ENCODE measurements at regions not wholly inside any gene's neighbourhood (a gene's known extent, or its start where the extent isn't known, plus 50 kb on each side); places are given as distances from the start of the nearest gene placed in this dataset.

GRCh38 chr9:8115570-8115969 lies 316.0 kb upstream of the DMAC1 start:
- no peaks in the 10 kb centered on the region for H3K9me3 ChIP-seq
- WGBS, 2 donors = 0 to 50% methylated on average over 1 of the region's 1 CpG
- H3K4me3 ChIP-seq = no peak overlapping the region
- DNase-seq = no peak
- no peak overlapping the region for H3K27ac ChIP-seq
- H3K27me3 ChIP-seq = no peaks in the 10 kb centered on the region
- H3K4me1 ChIP-seq = no peaks in the 10 kb centered on the region
- intact Hi-C loops (cut with DNase I) = no loop called here
- no peaks in the 10 kb centered on the region for H3K36me3 ChIP-seq
- TF ChIP-seq POLR2A (IDR thresholded peaks at IDR 0.05) (no peak), CTCF (IDR thresholded peaks at IDR 0.05) (no peak)

GRCh38 chr9:8114826-8115225 lies 315.2 kb upstream of the DMAC1 start:
- Histone ChIP-seq H3K27ac (no peak overlapping the region), H3K27me3 (no peaks in the 10 kb centered on the region), H3K9me3 (no peaks in the 10 kb centered on the region), H3K4me1 (no peaks in the 10 kb centered on the region), H3K36me3 (no peaks in the 10 kb centered on the region), H3K4me3 (no peak overlapping the region)
- intact Hi-C loops (cut with DNase I) = no loop called here
- no peak for DNase-seq
- no peak for TF ChIP-seq CTCF (IDR thresholded peaks at IDR 0.05)
- TF ChIP-seq POLR2A (IDR thresholded peaks at IDR 0.05) = no peak
- WGBS, 2 donors = no CpG with 5 or more reads among the region's 1 CpG

- intact Hi-C loops (cut with DNase I) = no loop called here
- no peak for DNase-seq
Measured at GRCh38 chr9:8106362-8106761, 306.8 kb upstream of the DMAC1 start.

GRCh38 chr9:8101607-8102006 lies 302.0 kb upstream of the DMAC1 start:
- H3K4me1 ChIP-seq = no peaks in the 10 kb centered on the region
- H3K27me3 ChIP-seq = no peaks in the 10 kb centered on the region
- H3K4me3 ChIP-seq = no peak overlapping the region
- H3K27ac ChIP-seq = no peak overlapping the region
- H3K36me3 ChIP-seq = no peaks in the 10 kb centered on the region
- no peak for DNase-seq
- H3K9me3 ChIP-seq = no peaks in the 10 kb centered on the region
- intact Hi-C loops (cut with DNase I) = no loop called here
- no peak for TF ChIP-seq CTCF (IDR thresholded peaks at IDR 0.05)
- TF ChIP-seq POLR2A (IDR thresholded peaks at IDR 0.05) = no peak
- WGBS, 2 donors = 52 to 58% methylated on average over 2 of the region's 2 CpGs

More at GRCh38 chr9:8106362-8106761, 306.8 kb upstream of the DMAC1 start:
- no peak overlapping the region for H3K4me3 ChIP-seq
- H3K27me3 ChIP-seq = no peaks in the 10 kb centered on the region
- 62 to 85% methylated on average over 1 of the region's 1 CpG for WGBS, 2 donors
- H3K36me3 ChIP-seq = no peaks in the 10 kb centered on the region
- TF ChIP-seq CTCF (IDR thresholded peaks at IDR 0.05) (no peak), POLR2A (IDR thresholded peaks at IDR 0.05) (no peak)
- H3K4me1 ChIP-seq = no peaks in the 10 kb centered on the region
- no peak overlapping the region for H3K27ac ChIP-seq
- H3K9me3 ChIP-seq = no peaks in the 10 kb centered on the region

GRCh38 chr9:8096091-8096490 lies 296.5 kb upstream of the DMAC1 start:
- intact Hi-C loops (cut with DNase I) = no loop called here
- H3K4me1 ChIP-seq = no peaks in the 10 kb centered on the region
- no peak overlapping the region for H3K27ac ChIP-seq
- no peaks in the 10 kb centered on the region for H3K9me3 ChIP-seq
- H3K36me3 ChIP-seq = no peaks in the 10 kb centered on the region
- no peaks in the 10 kb centered on the region for H3K27me3 ChIP-seq
- 88% methylated on average over 4 of the region's 4 CpGs for WGBS, 2 donors
- no peak for DNase-seq
- TF ChIP-seq POLR2A (IDR thresholded peaks at IDR 0.05) = no peak
- no peak for TF ChIP-seq CTCF (IDR thresholded peaks at IDR 0.05)
- no peak overlapping the region for H3K4me3 ChIP-seq
